ENCODE measurements at regions not wholly inside any gene's neighbourhood (a gene's known extent, or its start where the extent isn't known, plus 50 kb on each side); places are given as distances from the start of the nearest gene placed in this dataset.
"Not testable (repeated sequence)": the region's sequence is repeated elsewhere in the genome, so short reads cannot be mapped to it uniquely, and the experiment has no call there.

- no peaks in the 10 kb centered on the region for H3K36me3 Mint-ChIP-seq (ENCODE audit: low read depth)
- H3K27ac Mint-ChIP-seq = no peak overlapping the region
- no peak overlapping the region for H3K4me3 Mint-ChIP-seq
- no peak for DNase-seq (ENCODE audit: low spot score)
- H3K9me3 Mint-ChIP-seq = no peaks in the 10 kb centered on the region
- H3K27me3 Mint-ChIP-seq (ENCODE audit: low read depth) = no peaks in the 10 kb centered on the region
- H3K4me1 Mint-ChIP-seq (ENCODE audit: low read depth) = no peaks in the 10 kb centered on the region
Measured at GRCh38 chr7:80039251-80039884, 95.3 kb upstream of the GNAI1 start.

DNA sequence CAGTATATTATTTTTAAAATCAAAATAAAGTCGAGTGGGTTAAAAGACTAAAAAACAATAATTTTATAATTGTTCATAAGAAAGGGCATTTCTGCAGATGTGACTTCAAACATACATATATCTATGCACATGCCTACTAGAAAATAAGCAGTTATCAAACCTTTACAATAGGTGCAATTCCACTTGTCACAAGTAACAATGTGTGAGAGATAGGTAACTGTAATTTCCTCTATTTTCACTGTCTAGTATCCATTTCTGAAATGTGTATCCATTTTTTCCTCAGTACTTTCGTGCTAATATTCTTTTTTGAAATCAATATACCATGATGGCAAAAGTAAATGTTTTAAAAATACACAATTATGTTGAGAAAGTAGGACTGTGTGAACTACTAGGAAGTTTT lies 96.9 kb upstream of the GNAI1 start:
- H3K4me1 Mint-ChIP-seq (ENCODE audit: low read depth) = no peaks in the 10 kb centered on the region
- H3K9me3 Mint-ChIP-seq = no peaks in the 10 kb centered on the region
- no peak overlapping the region for H3K27ac Mint-ChIP-seq
- no peak overlapping the region for H3K4me3 Mint-ChIP-seq
- no peaks in the 10 kb centered on the region for H3K27me3 Mint-ChIP-seq (ENCODE audit: low read depth)
- no peak for DNase-seq (ENCODE audit: low spot score)
- no peaks in the 10 kb centered on the region for H3K36me3 Mint-ChIP-seq (ENCODE audit: low read depth)

GRCh38 chr7:80036107-80036506 lies 98.5 kb upstream of the GNAI1 start:
- no peak for DNase-seq (ENCODE audit: low spot score)
- Mint-ChIP-seq H3K27me3 (ENCODE audit: low read depth) (no peaks in the 10 kb centered on the region), H3K9me3 (no peaks in the 10 kb centered on the region), H3K36me3 (ENCODE audit: low read depth) (no peaks in the 10 kb centered on the region), H3K4me3 (no peak overlapping the region), H3K27ac (no peak overlapping the region), H3K4me1 (ENCODE audit: low read depth) (no peaks in the 10 kb centered on the region)

DNA sequence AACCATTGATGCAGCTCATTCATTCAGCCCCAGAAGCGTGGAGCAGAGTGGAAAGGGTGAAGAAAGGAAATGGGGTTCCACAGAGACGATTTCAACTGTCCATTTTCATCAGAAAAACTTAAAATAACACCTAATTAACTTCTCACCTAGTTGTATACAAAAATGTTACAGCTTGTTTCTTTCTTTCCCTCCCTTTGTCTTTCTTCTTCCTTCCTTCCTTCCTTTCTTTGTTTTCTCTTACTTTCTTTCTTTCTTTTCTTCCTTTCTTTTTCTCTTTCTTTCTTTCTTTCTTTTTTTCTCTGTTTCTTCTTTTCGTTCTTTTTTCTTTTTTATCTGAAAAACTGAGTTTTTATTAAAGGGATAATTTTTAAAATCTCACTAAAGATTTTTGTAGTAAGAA lies 105.9 kb upstream of the GNAI1 start:
- H3K4me1 Mint-ChIP-seq (ENCODE audit: low read depth) = no peaks in the 10 kb centered on the region
- DNase-seq (ENCODE audit: low spot score) = no peak
- no peaks in the 10 kb centered on the region for H3K9me3 Mint-ChIP-seq
- H3K27me3 Mint-ChIP-seq (ENCODE audit: low read depth) = no peaks in the 10 kb centered on the region
- H3K27ac Mint-ChIP-seq = no peak overlapping the region
- H3K4me3 Mint-ChIP-seq = no peak overlapping the region
- no peaks in the 10 kb centered on the region for H3K36me3 Mint-ChIP-seq (ENCODE audit: low read depth)

DNA sequence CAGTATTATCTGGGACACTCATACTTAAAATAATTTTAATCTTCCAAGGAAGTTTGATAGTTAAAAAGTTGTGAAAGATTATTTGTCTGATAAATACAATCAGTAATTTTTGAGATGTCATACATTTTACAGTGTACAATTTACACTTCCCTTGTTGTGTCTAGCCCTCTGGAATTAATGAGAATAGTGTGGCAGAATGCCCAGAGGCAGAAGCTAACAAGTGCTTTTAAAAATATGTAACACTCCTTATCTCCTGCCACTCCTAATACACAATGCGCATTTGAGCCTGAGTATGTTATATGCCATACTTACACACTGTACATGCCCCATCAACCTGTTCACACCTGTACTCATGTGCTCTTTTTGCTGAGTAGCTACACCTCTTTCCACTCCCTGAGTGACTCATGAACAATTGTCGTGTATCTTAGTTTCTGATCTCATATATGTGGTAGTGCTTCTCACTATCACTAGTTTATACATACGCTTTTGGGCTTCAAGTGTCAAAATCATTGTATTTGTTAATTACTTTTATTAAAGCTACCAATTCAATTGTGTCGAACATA lies 106.9 kb upstream of the GNAI1 start:
- DNase-seq (ENCODE audit: low spot score) = no peak
- Mint-ChIP-seq H3K4me1 (ENCODE audit: low read depth) (no peaks in the 10 kb centered on the region), H3K36me3 (ENCODE audit: low read depth) (no peaks in the 10 kb centered on the region), H3K4me3 (no peak overlapping the region), H3K27me3 (ENCODE audit: low read depth) (no peaks in the 10 kb centered on the region), H3K9me3 (peaks cover 3% of the 10 kb centered on the region), H3K27ac (no peak overlapping the region)

- DNase-seq (ENCODE audit: low spot score) = no peak
- no peaks in the 10 kb centered on the region for H3K36me3 Mint-ChIP-seq (ENCODE audit: low read depth)
- H3K4me1 Mint-ChIP-seq (ENCODE audit: low read depth) = no peaks in the 10 kb centered on the region
- H3K9me3 Mint-ChIP-seq = peaks cover 3% of the 10 kb centered on the region
- H3K27ac Mint-ChIP-seq = no peak overlapping the region
- no peaks in the 10 kb centered on the region for H3K27me3 Mint-ChIP-seq (ENCODE audit: low read depth)
- no peak overlapping the region for H3K4me3 Mint-ChIP-seq
Measured at GRCh38 chr7:80026766-80027165, 107.9 kb upstream of the GNAI1 start.

GRCh38 chr7:80020277-80020676 lies 114.4 kb upstream of the GNAI1 start:
- not testable (repeated sequence) for H3K4me1 Mint-ChIP-seq (ENCODE audit: low read depth); DNase-seq (ENCODE audit: low spot score); H3K27ac Mint-ChIP-seq; H3K36me3 Mint-ChIP-seq (ENCODE audit: low read depth); H3K4me3 Mint-ChIP-seq; H3K9me3 Mint-ChIP-seq; H3K27me3 Mint-ChIP-seq (ENCODE audit: low read depth)

GRCh38 chr7:80019809-80020207 lies 114.8 kb upstream of the GNAI1 start:
- H3K27ac Mint-ChIP-seq; DNase-seq (ENCODE audit: low spot score); H3K9me3 Mint-ChIP-seq; H3K27me3 Mint-ChIP-seq (ENCODE audit: low read depth); H3K4me3 Mint-ChIP-seq; H3K4me1 Mint-ChIP-seq (ENCODE audit: low read depth); H3K36me3 Mint-ChIP-seq (ENCODE audit: low read depth): not testable (repeated sequence)

DNA sequence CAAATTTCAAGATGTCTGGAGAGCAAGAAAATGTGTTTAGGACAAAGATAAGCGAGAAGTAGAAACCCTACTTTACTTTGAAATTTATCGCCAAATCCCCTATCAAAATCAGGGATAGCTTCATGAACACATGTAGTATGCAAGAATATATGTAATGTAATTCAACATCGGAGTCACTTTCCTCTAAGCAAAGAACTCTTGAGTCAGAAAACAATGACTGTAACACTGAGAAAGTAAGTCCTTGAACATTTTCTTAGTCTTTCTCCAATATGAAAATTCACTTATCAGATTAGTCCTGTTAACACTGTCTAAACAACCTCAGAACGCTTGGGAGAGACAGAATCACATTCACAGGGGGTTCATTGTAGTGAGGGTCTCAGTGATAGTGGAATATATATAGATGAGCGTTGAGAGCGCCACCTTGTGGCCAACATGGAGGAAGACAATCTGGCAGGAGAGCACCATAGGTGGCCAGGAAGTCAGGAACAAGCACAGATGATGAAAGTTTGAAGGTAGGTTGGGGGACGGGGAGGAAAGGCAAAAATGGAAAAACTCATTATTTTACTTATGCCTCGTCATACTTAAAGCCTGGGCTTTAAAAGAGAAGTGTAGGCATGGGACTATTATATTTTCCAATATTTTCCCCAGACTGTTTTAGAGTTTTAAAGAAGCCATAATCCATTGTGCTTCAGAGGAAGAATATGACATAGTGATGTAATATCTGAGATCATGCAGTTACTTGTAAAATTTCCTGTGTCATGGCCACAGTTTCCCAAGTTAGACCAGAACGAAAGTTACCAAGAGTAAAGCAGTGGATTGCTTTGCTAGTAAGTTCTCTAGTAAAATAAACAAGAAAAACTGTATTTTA lies 115.5 kb upstream of the GNAI1 start:
- peaks cover 3% of the 10 kb centered on the region for H3K9me3 Mint-ChIP-seq
- H3K27me3 Mint-ChIP-seq (ENCODE audit: low read depth) = no peaks in the 10 kb centered on the region
- DNase-seq (ENCODE audit: low spot score) = peak; percentile 13
- H3K27ac Mint-ChIP-seq = no peak overlapping the region
- no peaks in the 10 kb centered on the region for H3K36me3 Mint-ChIP-seq (ENCODE audit: low read depth)
- H3K4me3 Mint-ChIP-seq = no peak overlapping the region
- H3K4me1 Mint-ChIP-seq (ENCODE audit: low read depth) = no peaks in the 10 kb centered on the region

GRCh38 chr7:80017101-80017698 lies 117.4 kb upstream of the GNAI1 start:
- no peaks in the 10 kb centered on the region for H3K36me3 Mint-ChIP-seq (ENCODE audit: low read depth)
- no peaks in the 10 kb centered on the region for H3K4me1 Mint-ChIP-seq (ENCODE audit: low read depth)
- H3K27me3 Mint-ChIP-seq (ENCODE audit: low read depth) = no peaks in the 10 kb centered on the region
- DNase-seq (ENCODE audit: low spot score) = no peak
- H3K4me3 Mint-ChIP-seq = no peak overlapping the region
- H3K27ac Mint-ChIP-seq = no peak overlapping the region
- H3K9me3 Mint-ChIP-seq = no peaks in the 10 kb centered on the region

DNA sequence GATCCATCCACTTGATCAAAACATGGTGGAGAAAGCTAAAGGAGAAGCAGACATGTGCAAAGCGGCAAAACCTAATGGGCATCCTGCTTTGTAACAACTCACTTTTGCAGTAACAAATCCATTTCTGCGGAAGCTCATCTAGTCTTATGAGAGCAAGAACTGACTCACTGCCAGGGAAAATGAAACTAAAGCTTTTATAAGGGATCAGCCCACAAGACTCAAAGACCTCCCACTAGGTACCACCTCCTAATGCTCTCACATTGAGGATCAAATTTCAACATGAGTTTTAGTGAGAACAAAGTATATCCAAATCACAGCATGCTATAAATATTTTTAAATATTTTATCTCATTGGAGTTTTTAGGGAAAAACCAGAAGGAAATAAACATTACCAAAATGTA lies 120.1 kb upstream of the GNAI1 start:
- Mint-ChIP-seq H3K36me3 (ENCODE audit: low read depth) (no peaks in the 10 kb centered on the region), H3K27ac (no peak overlapping the region), H3K4me1 (ENCODE audit: low read depth) (no peaks in the 10 kb centered on the region), H3K4me3 (no peak overlapping the region), H3K9me3 (no peaks in the 10 kb centered on the region), H3K27me3 (ENCODE audit: low read depth) (no peaks in the 10 kb centered on the region)
- DNase-seq (ENCODE audit: low spot score) = no peak

DNA sequence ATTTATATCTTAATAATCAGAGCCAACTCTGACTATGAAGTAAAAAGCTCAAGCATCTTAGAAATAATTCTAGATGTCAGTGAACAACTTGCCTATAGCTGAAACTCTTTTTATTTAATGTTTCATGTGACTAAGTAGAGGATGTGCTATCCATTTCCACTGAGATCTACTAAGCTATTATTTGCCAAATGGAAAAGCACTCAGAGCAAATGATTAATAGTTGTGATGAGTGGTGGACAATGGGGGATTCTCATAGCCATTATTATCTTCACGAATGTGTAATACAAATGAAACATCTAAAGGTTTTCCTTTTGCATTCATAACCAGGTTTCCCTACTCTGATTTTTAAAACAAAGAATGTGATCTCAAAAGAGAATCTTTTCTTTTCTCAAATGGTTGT lies 126.6 kb upstream of the GNAI1 start:
- Mint-ChIP-seq H3K36me3 (ENCODE audit: low read depth) (no peaks in the 10 kb centered on the region), H3K27ac (no peak overlapping the region), H3K4me1 (ENCODE audit: low read depth) (no peaks in the 10 kb centered on the region), H3K27me3 (ENCODE audit: low read depth) (no peaks in the 10 kb centered on the region), H3K9me3 (no peaks in the 10 kb centered on the region), H3K4me3 (no peak overlapping the region)
- no peak for DNase-seq (ENCODE audit: low spot score)

DNA sequence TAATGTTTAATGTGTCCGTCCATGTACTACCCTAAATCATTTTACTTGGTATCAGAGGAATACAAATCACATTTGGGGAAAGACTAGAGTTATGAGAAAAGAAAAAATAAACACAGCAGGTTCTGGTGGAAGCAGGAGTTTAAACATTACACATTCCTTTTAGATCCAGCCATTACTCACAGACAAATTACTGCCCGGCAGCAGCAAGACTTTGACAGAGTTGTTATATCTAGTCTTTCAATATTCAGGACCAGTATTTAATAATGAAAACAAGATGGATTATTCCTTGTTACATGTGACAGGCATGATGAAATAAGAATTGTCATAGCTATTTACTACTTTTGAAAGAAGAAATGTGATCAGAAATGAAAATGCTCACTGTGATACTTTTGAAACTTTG lies 131.8 kb upstream of the GNAI1 start:
- H3K4me1 Mint-ChIP-seq (ENCODE audit: low read depth) = no peaks in the 10 kb centered on the region
- H3K36me3 Mint-ChIP-seq (ENCODE audit: low read depth) = no peaks in the 10 kb centered on the region
- no peak overlapping the region for H3K27ac Mint-ChIP-seq
- no peak overlapping the region for H3K4me3 Mint-ChIP-seq
- DNase-seq (ENCODE audit: low spot score) = no peak
- H3K9me3 Mint-ChIP-seq = no peaks in the 10 kb centered on the region
- H3K27me3 Mint-ChIP-seq (ENCODE audit: low read depth) = no peaks in the 10 kb centered on the region

GRCh38 chr7:79998363-79998762 lies 136.3 kb upstream of the GNAI1 start:
- H3K36me3 Mint-ChIP-seq (ENCODE audit: low read depth) = no peaks in the 10 kb centered on the region
- no peaks in the 10 kb centered on the region for H3K9me3 Mint-ChIP-seq
- no peak overlapping the region for H3K4me3 Mint-ChIP-seq
- no peak overlapping the region for H3K27ac Mint-ChIP-seq
- no peaks in the 10 kb centered on the region for H3K27me3 Mint-ChIP-seq (ENCODE audit: low read depth)
- H3K4me1 Mint-ChIP-seq (ENCODE audit: low read depth) = no peaks in the 10 kb centered on the region
- no peak for DNase-seq (ENCODE audit: low spot score)

Data from T-helper 2 cell treated with Interferon-gamma antibody and Interleukin-4, amounts not matched to agents 5 μg/mL and 100 μg/mL, for 36 hours (primary cell).